Fibroblast of mammary gland (primary cell): ENCODE measurements at regions not wholly inside any gene's neighbourhood (a gene's known extent, or its start where the extent isn't known, plus 50 kb on each side); places are given as distances from the start of the nearest gene placed in this dataset.

Source experiments
- DNase-seq: peaks from one replicate; pipeline ENCODE4 v3.0.0-alpha.2; 2010; ENCODE audit warnings: low read depth
- H3K4me3 ChIP-seq: 2 replicates; pipeline ENCODE4 v1.5.1; 2011; ENCODE audit warnings: low read depth, mild to moderate bottlenecking, low read length, moderate library complexity; ENCODE audit not compliant: control insufficient read depth
- TF ChIP-seq, protein P1 (sequence below): conservative IDR thresholded peaks from 2 replicates; pipeline ENCODE4 v1.5.1; 2011; ENCODE audit warnings: low read depth, low read length, inconsistent platforms; ENCODE audit not compliant: control insufficient read depth, insufficient read depth

DNA sequence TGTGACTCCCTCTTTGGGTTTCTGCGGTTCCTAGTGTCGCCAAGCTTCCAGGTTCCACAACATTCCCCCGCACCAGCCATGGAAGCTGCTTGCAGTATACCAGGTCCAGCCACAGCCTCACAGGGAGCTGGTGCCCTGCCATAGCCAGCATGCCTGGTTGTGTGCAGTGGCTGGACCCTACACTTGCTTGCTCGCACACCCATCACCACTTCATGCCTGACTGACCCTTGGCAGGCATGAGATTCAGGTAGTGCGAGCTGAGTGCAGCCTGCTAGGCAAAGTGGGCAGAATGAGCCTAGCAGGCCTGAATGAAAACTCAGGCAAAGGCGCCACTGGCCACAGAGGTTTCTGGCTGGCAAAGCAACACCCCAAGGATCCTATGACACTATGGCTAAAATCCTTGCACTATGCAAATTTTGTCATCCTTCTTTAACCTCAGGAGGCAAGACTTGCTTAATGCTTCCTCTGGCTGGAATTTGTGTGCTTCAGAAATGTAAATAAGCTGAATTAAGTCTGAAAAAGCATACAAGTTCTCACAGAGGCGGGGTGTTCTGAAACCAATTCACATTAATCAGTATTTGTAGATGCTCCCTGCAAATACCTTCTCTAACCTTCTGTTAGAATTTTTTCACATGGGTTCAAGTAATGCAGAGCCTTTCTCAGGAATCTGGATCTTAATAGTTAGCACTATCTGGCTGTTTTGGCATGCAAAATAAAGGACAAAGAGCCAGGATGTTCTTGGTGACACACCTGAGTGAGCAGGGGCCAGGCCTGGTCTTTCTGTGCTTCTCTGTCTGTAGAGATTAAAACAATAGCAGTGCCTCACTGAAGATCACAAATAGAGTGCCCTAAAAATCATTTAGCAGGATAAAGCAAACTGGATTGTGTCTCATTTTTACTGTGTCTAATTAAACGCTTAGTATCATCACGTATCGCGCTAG is 256.9 kb downstream of the GPATCH2 start:
- no peak overlapping the region for H3K4me3 ChIP-seq
- DNase-seq = no peak
- TF ChIP-seq, protein P1, sequence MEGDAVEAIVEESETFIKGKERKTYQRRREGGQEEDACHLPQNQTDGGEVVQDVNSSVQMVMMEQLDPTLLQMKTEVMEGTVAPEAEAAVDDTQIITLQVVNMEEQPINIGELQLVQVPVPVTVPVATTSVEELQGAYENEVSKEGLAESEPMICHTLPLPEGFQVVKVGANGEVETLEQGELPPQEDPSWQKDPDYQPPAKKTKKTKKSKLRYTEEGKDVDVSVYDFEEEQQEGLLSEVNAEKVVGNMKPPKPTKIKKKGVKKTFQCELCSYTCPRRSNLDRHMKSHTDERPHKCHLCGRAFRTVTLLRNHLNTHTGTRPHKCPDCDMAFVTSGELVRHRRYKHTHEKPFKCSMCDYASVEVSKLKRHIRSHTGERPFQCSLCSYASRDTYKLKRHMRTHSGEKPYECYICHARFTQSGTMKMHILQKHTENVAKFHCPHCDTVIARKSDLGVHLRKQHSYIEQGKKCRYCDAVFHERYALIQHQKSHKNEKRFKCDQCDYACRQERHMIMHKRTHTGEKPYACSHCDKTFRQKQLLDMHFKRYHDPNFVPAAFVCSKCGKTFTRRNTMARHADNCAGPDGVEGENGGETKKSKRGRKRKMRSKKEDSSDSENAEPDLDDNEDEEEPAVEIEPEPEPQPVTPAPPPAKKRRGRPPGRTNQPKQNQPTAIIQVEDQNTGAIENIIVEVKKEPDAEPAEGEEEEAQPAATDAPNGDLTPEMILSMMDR = no peak

DNA sequence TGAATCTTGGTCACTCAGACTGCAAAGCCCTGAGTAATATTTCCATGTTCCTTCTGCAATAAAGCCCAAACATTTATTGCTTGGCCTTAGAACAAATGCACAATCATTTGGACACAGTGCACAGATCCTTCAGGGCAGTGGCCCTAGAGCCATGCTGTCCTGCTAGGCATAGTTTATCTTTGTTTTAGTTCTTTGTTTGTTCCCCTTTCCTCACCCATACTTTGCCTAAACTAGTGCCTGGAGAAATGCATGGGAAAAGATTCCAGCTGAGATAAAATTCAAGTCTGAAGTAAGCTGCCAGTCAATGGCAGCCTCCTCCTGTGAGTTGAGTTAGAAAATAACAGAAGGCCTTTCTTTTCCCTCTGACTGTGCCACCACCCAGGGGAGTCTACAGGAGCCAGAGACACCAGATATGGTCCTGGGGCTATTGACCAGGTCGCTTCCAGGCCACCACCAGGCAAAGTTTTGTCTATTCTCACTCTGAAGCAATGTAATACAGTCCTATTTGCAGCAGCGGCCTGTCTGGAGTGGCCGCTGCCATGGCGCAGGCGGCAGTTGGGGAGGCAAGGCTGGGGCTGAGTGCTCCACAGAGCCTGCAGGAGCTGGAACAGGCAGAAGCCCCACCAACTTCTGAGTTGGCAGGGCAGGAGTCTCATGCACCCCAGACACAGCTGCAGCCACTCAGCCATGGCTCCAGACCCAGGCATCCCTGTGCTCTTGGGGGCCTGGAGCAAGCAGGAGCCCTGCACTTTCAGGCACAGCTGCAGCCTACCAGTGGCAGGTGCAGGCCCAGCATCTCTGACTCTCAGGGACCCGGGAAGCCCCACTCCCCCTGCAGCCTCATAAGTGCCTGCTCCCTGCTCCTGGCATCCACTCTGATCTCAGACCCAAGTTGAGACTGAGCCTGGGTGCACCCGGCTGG is 258.6 kb downstream of the GPATCH2 start:
- no peak for DNase-seq
- no peak overlapping the region for H3K4me3 ChIP-seq
- TF ChIP-seq, protein P1 = no peak

DNA sequence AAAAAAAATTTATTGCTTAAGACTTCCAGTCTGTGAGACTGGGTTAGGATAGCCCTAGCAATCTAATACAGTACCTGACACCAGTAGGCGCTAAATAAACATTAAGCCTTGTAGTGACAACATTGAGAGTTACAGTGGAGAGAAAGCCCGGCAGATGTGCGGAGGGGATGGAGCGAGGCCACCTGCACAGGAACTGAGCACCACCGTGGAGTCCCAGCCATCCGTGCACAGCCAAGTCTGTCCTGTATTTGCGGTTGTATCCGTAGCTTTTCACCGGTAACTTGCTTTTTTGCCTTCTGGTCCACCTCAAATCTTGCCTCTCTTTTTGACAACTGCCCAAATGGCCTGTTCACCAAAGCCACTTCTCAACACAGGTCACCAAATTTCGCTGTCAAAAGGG is 260.1 kb downstream of the GPATCH2 start:
- TF ChIP-seq, protein P1 = no peak
- no peak for DNase-seq
- H3K4me3 ChIP-seq = no peak overlapping the region

DNA sequence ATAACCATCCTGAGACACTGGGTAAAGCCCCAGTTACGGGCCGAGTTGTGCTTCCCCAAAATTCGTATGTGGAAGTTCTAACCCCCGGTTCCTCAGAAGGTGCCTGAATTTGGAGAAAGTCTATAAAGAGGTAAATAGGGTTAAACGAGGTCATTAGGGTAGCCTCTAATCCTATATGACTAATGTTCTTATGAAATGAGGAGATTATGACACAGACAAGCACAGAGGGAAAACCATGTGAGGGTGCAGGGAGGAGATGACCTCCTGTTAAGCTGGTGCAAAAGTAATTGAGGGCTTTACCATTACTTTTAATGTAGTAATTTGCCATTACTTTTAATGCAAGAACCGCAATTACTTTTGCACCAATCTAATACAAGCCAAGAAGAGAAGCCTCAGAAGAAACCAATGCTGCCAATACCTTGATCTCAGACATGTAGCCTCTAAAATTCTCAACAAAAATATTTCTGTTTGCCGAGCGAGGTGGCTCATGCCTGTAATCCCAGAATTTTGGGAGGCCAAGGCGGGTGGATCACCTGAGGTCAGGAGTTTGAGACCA is 260.8 kb downstream of the GPATCH2 start:
- peak; percentile 6 for DNase-seq
- TF ChIP-seq, protein P1 = no peak
- H3K4me3 ChIP-seq = no peak overlapping the region

DNA sequence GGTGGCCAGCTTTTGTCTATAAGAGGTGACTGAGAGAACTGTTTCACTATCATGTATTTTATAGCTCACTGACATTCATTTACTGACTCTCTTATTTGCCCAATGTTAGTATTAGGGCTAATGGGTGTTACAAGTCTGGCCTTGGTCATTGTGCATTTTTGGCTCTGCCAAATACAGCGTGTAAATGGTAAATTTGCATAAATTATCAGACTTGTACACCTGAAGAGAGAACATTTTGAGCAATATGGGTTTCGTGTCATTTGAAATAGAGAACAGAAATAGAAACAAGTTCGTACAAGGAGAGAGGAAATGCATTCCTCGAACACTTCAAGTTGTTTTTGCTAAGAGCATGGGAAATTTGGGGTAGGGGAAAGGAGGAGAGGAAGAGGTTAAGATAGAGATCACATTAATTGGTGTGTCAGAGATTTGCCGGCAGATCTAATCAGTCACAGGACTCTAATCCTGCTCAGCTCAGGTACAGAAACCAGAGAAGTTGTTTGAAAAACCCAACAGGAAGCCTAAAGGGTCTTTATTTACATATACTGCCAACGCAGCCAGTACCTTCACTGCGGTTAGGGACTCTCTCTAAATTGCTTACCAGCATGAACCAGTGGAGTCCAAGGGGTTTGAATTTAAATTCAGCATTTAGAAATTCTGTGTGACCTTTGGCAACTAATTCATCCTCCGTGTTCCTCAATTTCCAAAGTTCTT is 261.5 kb downstream of the GPATCH2 start:
- no peak overlapping the region for H3K4me3 ChIP-seq
- TF ChIP-seq, protein P1 = no peak
- DNase-seq = no peak

DNA sequence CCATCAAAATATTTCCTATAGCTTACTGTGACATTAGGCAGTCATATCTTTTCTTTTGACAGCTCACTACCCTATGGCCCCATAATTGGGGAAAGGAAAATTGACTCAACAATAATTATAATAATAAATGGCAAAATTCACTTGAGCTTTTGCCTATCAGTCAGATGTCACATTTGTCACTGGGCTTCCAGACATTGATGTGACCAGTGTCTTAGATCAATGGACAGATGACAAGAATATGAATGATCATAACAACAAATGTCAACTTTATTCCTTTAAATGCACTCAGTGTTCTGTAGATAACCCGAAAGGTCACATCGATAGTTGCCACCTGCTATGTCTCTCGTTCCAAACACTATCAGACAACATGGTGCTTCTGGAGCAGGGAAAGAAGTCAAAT is 266.7 kb downstream of the GPATCH2 start:
- no peak for DNase-seq
- no peak overlapping the region for H3K4me3 ChIP-seq
- TF ChIP-seq, protein P1 = no peak
